Natural killer cell (primary cell): ENCODE measurements at regions not wholly inside any gene's neighbourhood (a gene's known extent, or its start where the extent isn't known, plus 50 kb on each side); places are given as distances from the start of the nearest gene placed in this dataset.

ENCODE experiments used
- ATAC-seq, 3 donors: fragments of 150-1000 bp in 2 of 3; fragments of 200-7000 bp in 1 of 3; cut with Tn5 transposase; 1 replicate in 1 of 3; 2 replicates in 2 of 3; pipeline ENCODE4 v1.10.0; 2021; ENCODE audit warnings: mild to moderate bottlenecking in 2 of 3, moderate library complexity in 2 of 3
- DNase-seq, 2 donors: peaks; one replicate each; pipeline versions ENCODE4 v3.0.0 to v3.0.0-alpha.2; 2013 to 2021; ENCODE audit warnings: mixed read lengths in 1 of 2
- H3K27ac ChIP-seq: one replicate; pipeline ENCODE4 v1.5.1; 2013; ENCODE audit warnings: mild to moderate bottlenecking, low read length
- H3K27me3 ChIP-seq: one replicate; pipeline ENCODE4 v1.6.1; 2013; ENCODE audit warnings: low read length; ENCODE audit not compliant: control insufficient read depth, insufficient read depth
- H3K36me3 ChIP-seq: one replicate; pipeline ENCODE4 v1.6.1; 2013; ENCODE audit warnings: low read length; ENCODE audit not compliant: control insufficient read depth, insufficient read depth
- H3K4me1 ChIP-seq: one replicate; pipeline ENCODE4 v1.6.1; 2013; ENCODE audit warnings: low read length; ENCODE audit not compliant: control insufficient read depth, insufficient read depth
- H3K4me3 ChIP-seq: one replicate; pipeline ENCODE4 v1.5.1; 2013; ENCODE audit warnings: low read length
- H3K9me3 ChIP-seq: one replicate; pipeline ENCODE4 v1.6.1; 2013; ENCODE audit warnings: low read length; ENCODE audit not compliant: control insufficient read depth, insufficient read depth
- H3K27ac Mint-ChIP-seq, 2 donors: one replicate each; pipeline ENCODE4 v1.8.0; 2022; ENCODE audit warnings: mild to moderate bottlenecking in 2 of 2, mixed read lengths in 2 of 2, moderate library complexity in 1 of 2
- H3K27me3 Mint-ChIP-seq, 2 donors: one replicate each; pipeline ENCODE4 v1.8.0; 2022; ENCODE audit warnings: low read depth in 2 of 2, mixed read lengths in 2 of 2
- H3K36me3 Mint-ChIP-seq: one replicate; pipeline ENCODE4 v1.8.0; 2022; ENCODE audit warnings: mixed read lengths
- H3K4me1 Mint-ChIP-seq, 2 donors: one replicate each; pipeline ENCODE4 v1.8.0; 2022; ENCODE audit warnings: mixed read lengths in 2 of 2
- H3K4me3 Mint-ChIP-seq: one replicate; pipeline ENCODE4 v1.8.0; 2022; ENCODE audit warnings: mild to moderate bottlenecking, moderate library complexity, mixed read lengths
- H3K9me3 Mint-ChIP-seq, 2 donors: one replicate each; pipeline ENCODE4 v1.8.0; 2022; ENCODE audit warnings: mixed read lengths in 2 of 2
- CTCF ChIP-seq: fragments of 200-600 bp; IDR thresholded peaks from one replicate; pipeline ENCODE4 v1.8.0; 2022; ENCODE audit warnings: antibody characterized with exemption
- WGBS: methylation state at CpG from one replicate; pipeline ENCODE4 v1.1.7; 2013; ENCODE audit warnings: missing lambda C conversion rate; ENCODE audit not compliant: insufficient coverage; 5-methylcytosine and 5-hydroxymethylcytosine counted together
- intact Hi-C: fragments of 100-400 bp; cut with micrococcal nuclease; formaldehyde crosslinking; loops from one replicate; pipeline ENCODE4 v1.14.2; 2022

- no peak for TF ChIP-seq CTCF
- H3K27ac Mint-ChIP-seq: no peak overlapping the region
- H3K9me3 ChIP-seq: no peaks in the 10 kb centered on the region
- peaks cover 3 to 30% of the 10 kb centered on the region in 2 donors for H3K27me3 Mint-ChIP-seq
- intact Hi-C loops: no loop called here
- no peaks in the 10 kb centered on the region for H3K9me3 Mint-ChIP-seq
- H3K4me3 ChIP-seq: no peak overlapping the region
- no peak overlapping the region for H3K27ac ChIP-seq
- ATAC-seq: no peak
- H3K4me3 Mint-ChIP-seq: no peak overlapping the region
- H3K4me1 ChIP-seq: no peaks in the 10 kb centered on the region
- no peaks in the 10 kb centered on the region for H3K27me3 ChIP-seq
- 50% methylated on average over 13 of the region's 14 CpGs for WGBS
- no peak for DNase-seq
- no peaks in the 10 kb centered on the region for H3K36me3 Mint-ChIP-seq
- H3K4me1 Mint-ChIP-seq: no peaks in the 10 kb centered on the region
- H3K36me3 ChIP-seq: no peaks in the 10 kb centered on the region
These were observed 69.3 kb upstream of the SRSF6 start for GRCh38 chr20:43388268-43389002.

DNA sequence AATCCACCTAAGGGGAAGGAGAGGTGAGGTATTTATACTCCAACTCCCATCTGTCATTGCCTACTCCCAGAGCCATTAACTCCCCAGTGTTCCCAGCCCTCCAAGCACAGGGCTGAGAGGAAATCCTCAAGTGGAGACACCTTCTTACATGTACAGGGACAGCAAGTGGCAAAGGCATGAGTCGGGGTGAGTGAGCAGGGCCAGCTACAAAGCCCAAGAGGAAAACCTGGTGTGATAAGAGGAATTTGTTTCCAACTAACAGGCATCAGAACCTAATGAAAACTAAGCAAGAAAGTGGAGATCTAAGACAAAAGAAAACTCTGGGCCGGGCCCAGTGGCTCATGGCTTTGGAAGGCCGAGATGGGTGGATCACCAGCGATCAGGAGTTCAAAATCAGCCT is 70.0 kb upstream of the SRSF6 start:
- Mint-ChIP-seq H3K36me3 (no peaks in the 10 kb centered on the region), H3K4me3 (no peak overlapping the region), H3K27me3 (peaks cover 3 to 36% of the 10 kb centered on the region in 2 donors), H3K27ac (no peak overlapping the region), H3K9me3 (no peaks in the 10 kb centered on the region), H3K4me1 (no peaks in the 10 kb centered on the region)
- WGBS: 88% methylated on average over 4 of the region's 4 CpGs
- Histone ChIP-seq H3K4me3 (no peak overlapping the region), H3K9me3 (no peaks in the 10 kb centered on the region), H3K36me3 (no peaks in the 10 kb centered on the region), H3K4me1 (no peaks in the 10 kb centered on the region), H3K27me3 (no peaks in the 10 kb centered on the region), H3K27ac (no peak overlapping the region)
- ATAC-seq (no peak), DNase-seq (no peak)
- no peak for TF ChIP-seq CTCF
- intact Hi-C loops: no loop called here

GRCh38 chr20:43386878-43387277 is 70.8 kb upstream of the SRSF6 start:
- Mint-ChIP-seq H3K27me3 (peaks cover 3 to 36% of the 10 kb centered on the region in 2 donors), H3K4me3 (no peak overlapping the region), H3K27ac (no peak overlapping the region), H3K9me3 (no peaks in the 10 kb centered on the region), H3K36me3 (no peaks in the 10 kb centered on the region), H3K4me1 (no peaks in the 10 kb centered on the region)
- no peak overlapping the region for H3K4me3 ChIP-seq
- no peaks in the 10 kb centered on the region for H3K27me3 ChIP-seq
- no peak for TF ChIP-seq CTCF
- no peak for DNase-seq
- no peaks in the 10 kb centered on the region for H3K4me1 ChIP-seq
- H3K9me3 ChIP-seq: no peaks in the 10 kb centered on the region
- H3K27ac ChIP-seq: no peak overlapping the region
- intact Hi-C loops: no loop called here
- no peak for ATAC-seq
- 2% methylated on average over 3 of the region's 4 CpGs for WGBS
- no peaks in the 10 kb centered on the region for H3K36me3 ChIP-seq

GRCh38 chr20:43385914-43386313 is 71.8 kb upstream of the SRSF6 start:
- H3K27ac Mint-ChIP-seq: no peak overlapping the region
- no peaks in the 10 kb centered on the region for H3K9me3 Mint-ChIP-seq
- TF ChIP-seq CTCF: no peak
- intact Hi-C loops: no loop called here
- Histone ChIP-seq H3K36me3 (no peaks in the 10 kb centered on the region), H3K4me1 (no peaks in the 10 kb centered on the region), H3K4me3 (no peak overlapping the region), H3K9me3 (no peaks in the 10 kb centered on the region), H3K27ac (no peak overlapping the region), H3K27me3 (no peaks in the 10 kb centered on the region)
- no peak overlapping the region for H3K4me3 Mint-ChIP-seq
- ATAC-seq (no peak), DNase-seq (no peak)
- no peaks in the 10 kb centered on the region for H3K36me3 Mint-ChIP-seq
- H3K27me3 Mint-ChIP-seq: peaks cover 3 to 27% of the 10 kb centered on the region in 2 donors
- WGBS: 96% methylated on average over 4 of the region's 4 CpGs
- no peaks in the 10 kb centered on the region for H3K4me1 Mint-ChIP-seq
